Left renal pelvis (tissue), 4 donors: ENCODE measurements at regions not wholly inside any gene's neighbourhood (a gene's known extent, or its start where the extent isn't known, plus 50 kb on each side); places are given as distances from the start of the nearest gene placed in this dataset.

Experiments
- DNase-seq, 4 donors: peaks; one replicate each; pipeline ENCODE4 v3.0.0-alpha.2; 2013; ENCODE audit warnings: low read depth in 4 of 4, low spot score in 3 of 4

- no peak for DNase-seq
These were observed 184.8 kb downstream of the RPS29 start for GRCh38 chr14:49401373-49401772.

GRCh38 chr14:49396801-49397200 is 189.4 kb downstream of the RPS29 start:
- DNase-seq = no peak

- DNase-seq = no peak
These were observed 204.4 kb downstream of the RPS29 start for GRCh38 chr14:49381778-49382177.

GRCh38 chr14:49367696-49368095 is 218.5 kb downstream of the RPS29 start:
- DNase-seq = no peak

GRCh38 chr14:49366416-49366815 is 219.8 kb downstream of the RPS29 start:
- no peak for DNase-seq

GRCh38 chr14:49364752-49365117 is 221.4 kb downstream of the RPS29 start:
- no peak for DNase-seq

- no peak for DNase-seq
These were observed 222.1 kb downstream of the RPS29 start for GRCh38 chr14:49363821-49364751.

GRCh38 chr14:49362916-49363315 is 223.3 kb downstream of the RPS29 start:
- no peak for DNase-seq

GRCh38 chr14:49339130-49339529 is 247.1 kb downstream of the RPS29 start:
- no peak for DNase-seq

GRCh38 chr14:49319810-49320209 is 266.4 kb downstream of the RPS29 start:
- DNase-seq = no peak

GRCh38 chr14:49315570-49315969 is 270.6 kb downstream of the RPS29 start:
- no peak for DNase-seq

GRCh38 chr14:49314737-49315136 is 271.4 kb downstream of the RPS29 start:
- DNase-seq = no peak

GRCh38 chr14:49313108-49313507 is 273.1 kb downstream of the RPS29 start:
- DNase-seq = no peak

- no peak for DNase-seq
These were observed 275.9 kb downstream of the RPS29 start for GRCh38 chr14:49310298-49310697.

GRCh38 chr14:49306152-49306751 is 279.9 kb downstream of the RPS29 start:
- no peak for DNase-seq

- peak; percentile 56 to 62 (median 62) for DNase-seq
These were observed 282.1 kb downstream of the RPS29 start for GRCh38 chr14:49303946-49304516.

- no peak for DNase-seq
These were observed 289.1 kb downstream of the RPS29 start for GRCh38 chr14:49297102-49297501.

- DNase-seq = no peak
These were observed 291.5 kb downstream of the RPS29 start for GRCh38 chr14:49294621-49295148.

GRCh38 chr14:49287004-49287403 is 299.2 kb downstream of the RPS29 start:
- DNase-seq = no peak

- DNase-seq = no peak
These were observed 299.8 kb downstream of the RPS29 start for GRCh38 chr14:49286257-49286983.

GRCh38 chr14:49280566-49280965 is 305.6 kb downstream of the RPS29 start:
- DNase-seq = no peak
